ENCODE measurements at regions not wholly inside any gene's neighbourhood (a gene's known extent, or its start where the extent isn't known, plus 50 kb on each side); places are given as distances from the start of the nearest gene placed in this dataset.

DNA sequence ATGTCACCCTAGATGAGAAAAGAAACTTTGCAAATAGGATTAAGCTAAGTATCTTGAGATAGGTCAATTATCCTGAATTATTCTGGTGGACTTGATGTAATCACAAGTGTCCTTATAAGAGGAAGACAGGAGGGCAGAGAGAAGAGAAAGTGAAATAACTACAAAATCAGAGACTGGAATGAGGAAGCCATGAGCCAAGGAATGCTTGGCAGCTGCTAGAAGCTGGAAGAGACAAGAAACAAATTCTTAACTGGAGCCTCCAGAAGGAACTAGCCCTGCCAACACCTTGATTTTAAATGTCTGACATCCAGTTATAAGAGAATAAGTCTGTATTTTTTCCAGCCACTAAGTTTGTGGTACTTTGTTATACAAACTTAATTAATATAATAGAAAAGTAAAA lies 480.0 kb downstream of the NR2F1-AS1 start:
- TF ChIP-seq, protein P1, sequence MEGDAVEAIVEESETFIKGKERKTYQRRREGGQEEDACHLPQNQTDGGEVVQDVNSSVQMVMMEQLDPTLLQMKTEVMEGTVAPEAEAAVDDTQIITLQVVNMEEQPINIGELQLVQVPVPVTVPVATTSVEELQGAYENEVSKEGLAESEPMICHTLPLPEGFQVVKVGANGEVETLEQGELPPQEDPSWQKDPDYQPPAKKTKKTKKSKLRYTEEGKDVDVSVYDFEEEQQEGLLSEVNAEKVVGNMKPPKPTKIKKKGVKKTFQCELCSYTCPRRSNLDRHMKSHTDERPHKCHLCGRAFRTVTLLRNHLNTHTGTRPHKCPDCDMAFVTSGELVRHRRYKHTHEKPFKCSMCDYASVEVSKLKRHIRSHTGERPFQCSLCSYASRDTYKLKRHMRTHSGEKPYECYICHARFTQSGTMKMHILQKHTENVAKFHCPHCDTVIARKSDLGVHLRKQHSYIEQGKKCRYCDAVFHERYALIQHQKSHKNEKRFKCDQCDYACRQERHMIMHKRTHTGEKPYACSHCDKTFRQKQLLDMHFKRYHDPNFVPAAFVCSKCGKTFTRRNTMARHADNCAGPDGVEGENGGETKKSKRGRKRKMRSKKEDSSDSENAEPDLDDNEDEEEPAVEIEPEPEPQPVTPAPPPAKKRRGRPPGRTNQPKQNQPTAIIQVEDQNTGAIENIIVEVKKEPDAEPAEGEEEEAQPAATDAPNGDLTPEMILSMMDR (IDR thresholded peaks at IDR 0.05 in 8 of 11, conservative IDR thresholded peaks at IDR 0.05 in 3 of 11), result no peak
- TF ChIP-seq POLR2A (IDR thresholded peaks at IDR 0.05), result no peak

Measured in spleen (tissue), 7 donors.